H1 (cell line): ENCODE measurements at regions not wholly inside any gene's neighbourhood (a gene's known extent, or its start where the extent isn't known, plus 50 kb on each side); places are given as distances from the start of the nearest gene placed in this dataset.

Source experiments
- CTCF ChIA-PET: fragments of 300-600 bp; sonication (Branson Sonifier 250); formaldehyde crosslinking; loops from one replicate; lab custom pipeline; 2021; ENCODE audit not compliant: partially characterized antibody; lab: Charles Lee
- POLR2A ChIA-PET: fragments of 300-600 bp; sonication (Branson Sonifier 250); formaldehyde crosslinking; loops from one replicate; lab custom pipeline; 2021; ENCODE audit warnings: inconsistent platforms; ENCODE audit not compliant: partially characterized antibody; lab: Charles Lee
- DNase-seq, 2 experiments: peaks; one replicate each; pipeline versions ENCODE4 v3.0.0 to v3.0.0-alpha.2; 2010 to 2022; ENCODE audit warnings: low spot score in 2 of 2, low read depth in 1 of 2, mixed read lengths in 1 of 2
- FAIRE-seq: peaks from 2 replicates; lab custom pipeline; 2011; peaks lifted over from hg19 to GRCh38; lab: Jason Lieb, UNC
- H2AFZ ChIP-seq: 2 replicates; pipeline ENCODE4 v1.8.1; 2012; ENCODE audit warnings: low read length, inconsistent platforms
- H2AK5ac ChIP-seq: 2 replicates; pipeline ENCODE4 v1.6.1; 2013; ENCODE audit warnings: low read depth, low read length
- H2BK120ac ChIP-seq: replicated peaks from 2 replicates; pipeline ENCODE3; 2013; ENCODE audit warnings: low read depth, low read length, inconsistent platforms
- H2BK12ac ChIP-seq: 2 replicates; pipeline ENCODE4 v1.6.1; 2013; ENCODE audit warnings: low read depth, low read length
- H2BK15ac ChIP-seq: 2 replicates; pipeline ENCODE4 v1.6.1; 2013; ENCODE audit warnings: low read length
- H2BK20ac ChIP-seq: 2 replicates; pipeline ENCODE4 v1.6.1; 2013; ENCODE audit warnings: low read length
- H2BK5ac ChIP-seq: 2 replicates; pipeline ENCODE4 v1.6.1; 2013; ENCODE audit warnings: low read depth, low read length
- H3K14ac ChIP-seq: 2 replicates; pipeline ENCODE4 v1.6.1; 2013; ENCODE audit warnings: inconsistent platforms; ENCODE audit not compliant: insufficient read length
- H3K18ac ChIP-seq: 2 replicates; pipeline ENCODE4 v1.6.1; 2013; ENCODE audit warnings: low read length; ENCODE audit errors: extremely low read depth
- H3K23ac ChIP-seq: 2 replicates; pipeline ENCODE4 v1.6.1; 2013; ENCODE audit warnings: inconsistent platforms; ENCODE audit not compliant: insufficient read length
- H3K23me2 ChIP-seq: 2 replicates; pipeline ENCODE4 v1.6.1; 2013; ENCODE audit warnings: low read depth, low read length
- H3K27ac ChIP-seq: 2 replicates; pipeline ENCODE4 v1.6.1; 2011; ENCODE audit warnings: low read depth, low read length, inconsistent platforms
- H3K27me3 ChIP-seq, 4 experiments: replicated peaks in 1 of 4; 1 replicate in 1 of 4; 2 replicates in 3 of 4; pipeline versions ENCODE4 v1.6.1 to v1.8.1; 2011 to 2013; ENCODE audit warnings: low read length in 3 of 4, mild to moderate bottlenecking in 3 of 4, inconsistent platforms in 2 of 4, mixed read lengths in 2 of 4, moderate library complexity in 1 of 4; ENCODE audit not compliant: control insufficient read depth in 3 of 4, insufficient read depth in 3 of 4; ENCODE audit errors: extremely low read depth in 1 of 4
- H3K36me3 ChIP-seq, 4 experiments: 2 replicates each; pipeline versions ENCODE4 v1.6.1 to v1.8.1; 2011 to 2013; ENCODE audit warnings: mild to moderate bottlenecking in 4 of 4, low read length in 3 of 4, moderate library complexity in 2 of 4, control low read depth in 1 of 4, inconsistent platforms in 1 of 4; ENCODE audit not compliant: insufficient read depth in 4 of 4, control insufficient read depth in 2 of 4
- H3K4ac ChIP-seq: replicated peaks from 2 replicates; pipeline ENCODE3; 2013; ENCODE audit warnings: low read length, low read depth, mixed read lengths, inconsistent platforms; ENCODE audit not compliant: insufficient read length
- H3K4me1 ChIP-seq, 4 experiments: replicated peaks in 1 of 4; 1 replicate in 1 of 4; 2 replicates in 3 of 4; pipeline versions ENCODE4 v1.6.1 to v1.8.1; 2011 to 2013; ENCODE audit warnings: low read length in 3 of 4, inconsistent platforms in 2 of 4, mixed read lengths in 1 of 4; ENCODE audit not compliant: insufficient read depth in 4 of 4, control insufficient read depth in 3 of 4
- H3K4me2 ChIP-seq, 2 experiments: 2 replicates each; pipeline versions ENCODE4 v1.6.1 to v1.8.1; 2011 to 2013; ENCODE audit warnings: low read depth in 2 of 2, low read length in 2 of 2, control low read depth in 1 of 2, inconsistent platforms in 1 of 2, mild to moderate bottlenecking in 1 of 2; ENCODE audit not compliant: insufficient read depth in 1 of 2
- H3K4me3 ChIP-seq, 4 experiments: fragments of 200-600, 300-600 bp in 1 of 4; sonication (generic), shearing (Covaris generic), sonication (Bioruptor Twin) in 1 of 4; 2 replicates each; pipeline versions ENCODE4 v1.5.1 to v1.8.1; 2011 to 2016; ENCODE audit warnings: low read length in 4 of 4, low read depth in 3 of 4, control low read depth in 2 of 4, inconsistent platforms in 2 of 4, mild to moderate bottlenecking in 2 of 4, mixed read lengths in 1 of 4, moderate library complexity in 1 of 4; ENCODE audit not compliant: insufficient read depth in 2 of 4; ENCODE audit errors: extremely low read depth in 1 of 4
- H3K56ac ChIP-seq: replicated peaks from 2 replicates; pipeline ENCODE3; 2013; ENCODE audit warnings: low read depth, mild to moderate bottlenecking, mixed read lengths, low read length, inconsistent platforms; ENCODE audit not compliant: insufficient read length
- H3K79me1 ChIP-seq: 2 replicates; pipeline ENCODE4 v1.6.1; 2013; ENCODE audit warnings: low read depth, low read length, control low read depth
- H3K79me2 ChIP-seq, 2 experiments: 2 replicates each; pipeline versions ENCODE4 v1.6.1 to v1.8.1; 2012 to 2013; ENCODE audit warnings: low read length in 2 of 2, mild to moderate bottlenecking in 2 of 2, inconsistent platforms in 1 of 2; ENCODE audit not compliant: insufficient read depth in 2 of 2, control insufficient read depth in 1 of 2
- H3K9ac ChIP-seq, 4 experiments: replicated peaks in 1 of 4; 1 replicate in 1 of 4; 2 replicates in 3 of 4; pipeline versions ENCODE4 v1.6.1 to v1.8.1; 2011 to 2013; ENCODE audit warnings: low read depth in 3 of 4, low read length in 3 of 4, control low read depth in 2 of 4, mild to moderate bottlenecking in 2 of 4, moderate library complexity in 2 of 4, inconsistent platforms in 1 of 4; ENCODE audit errors: extremely low read depth in 1 of 4
- H3K9me3 ChIP-seq, 2 experiments: 2 replicates each; pipeline versions ENCODE4 v1.6.1 to v1.8.1; 2012 to 2013; ENCODE audit warnings: mild to moderate bottlenecking in 2 of 2, moderate library complexity in 2 of 2, control low read depth in 1 of 2, inconsistent platforms in 1 of 2, low read depth in 1 of 2, low read length in 1 of 2, mixed read lengths in 1 of 2; ENCODE audit not compliant: insufficient read depth in 2 of 2
- H4K20me1 ChIP-seq, 2 experiments: replicated peaks in 1 of 2; 2 replicates each; pipeline versions ENCODE3 to v1.8.1; 2011 to 2013; ENCODE audit warnings: inconsistent platforms in 2 of 2, low read length in 2 of 2, mild to moderate bottlenecking in 1 of 2; ENCODE audit not compliant: insufficient read depth in 2 of 2, control insufficient read depth in 1 of 2
- H4K5ac ChIP-seq: 2 replicates; pipeline ENCODE4 v1.6.1; 2013; ENCODE audit warnings: low read length, low read depth, mixed read lengths, inconsistent platforms; ENCODE audit not compliant: insufficient read length
- H4K8ac ChIP-seq: 2 replicates; pipeline ENCODE4 v1.8.0; 2013; ENCODE audit warnings: mild to moderate bottlenecking, moderate library complexity, low read length, inconsistent platforms; ENCODE audit not compliant: insufficient read depth; ENCODE audit errors: extremely low read depth
- H4K91ac ChIP-seq: replicated peaks from 2 replicates; pipeline ENCODE3; 2013; ENCODE audit warnings: low read length, mixed read lengths, inconsistent platforms; ENCODE audit not compliant: insufficient read length
- BCL11A ChIP-seq, 2 experiments: IDR thresholded peaks; one replicate each; pipeline ENCODE4 v1.6.1; 2011; ENCODE audit warnings: low read depth in 2 of 2, low read length in 2 of 2, mild to moderate bottlenecking in 2 of 2
- FOSL1 ChIP-seq: IDR thresholded peaks from 2 replicates; pipeline ENCODE4 v1.6.1; 2011; ENCODE audit warnings: mild to moderate bottlenecking, low read depth, low read length, moderate library complexity; ENCODE audit not compliant: insufficient read depth
- POLR2A ChIP-seq, 2 experiments: IDR thresholded peaks; 1 replicate in 1 of 2; 2 replicates in 1 of 2; pipeline ENCODE4 v1.6.1; 2011; ENCODE audit warnings: low read depth in 2 of 2, low read length in 2 of 2, mild to moderate bottlenecking in 2 of 2; ENCODE audit errors: control extremely low read depth in 1 of 2
- RBBP5 ChIP-seq: IDR thresholded peaks from 2 replicates; pipeline ENCODE4 v1.7.1; 2012; ENCODE audit warnings: low read depth, mild to moderate bottlenecking, inconsistent platforms, low read length, moderate library complexity, borderline replicate concordance
- TAF1 ChIP-seq: IDR thresholded peaks from 2 replicates; pipeline ENCODE4 v1.6.1; 2011; ENCODE audit warnings: mild to moderate bottlenecking, low read depth, low read length
- TAF7 ChIP-seq: optimal IDR thresholded peaks from 2 replicates; pipeline ENCODE3; 2011; ENCODE audit warnings: low read depth, mild to moderate bottlenecking, inconsistent platforms, low read length, moderate library complexity, borderline replicate concordance
- YY1 ChIP-seq: IDR thresholded peaks from 2 replicates; pipeline ENCODE4 v1.6.1; 2011; ENCODE audit warnings: low read depth, mild to moderate bottlenecking, low read length
- WGBS, 2 experiments: shearing (Covaris generic) in 1 of 2; methylation state at CpG; one replicate each; pipeline versions ENCODE4 v1.1.6 to v1.1.7; 2013 to 2015; ENCODE audit warnings: low lambda C conversion rate in 2 of 2, mixed read lengths in 2 of 2, inconsistent platforms in 1 of 2, low coverage in 1 of 2, missing lambda C conversion rate in 1 of 2; ENCODE audit not compliant: insufficient replicate concordance in 2 of 2, insufficient coverage in 1 of 2, insufficient read length in 1 of 2; ENCODE audit errors: extremely low coverage in 1 of 2, missing lambda C conversion rate in 1 of 2; 5-methylcytosine and 5-hydroxymethylcytosine counted together

- Histone ChIP-seq H3K56ac (no peak overlapping the region), H3K4ac (no peak overlapping the region), H3K4me1 (peaks cover 1 to 4% (median 2%) of the 10 kb centered on the region in 4 experiments; a peak in 5 of 7 replicates), H4K8ac (no peak overlapping the region), H3K27me3 (no peaks in the 10 kb centered on the region; a peak in 1 of 7 replicates), H3K4me3 (no peak overlapping the region), H3K23me2 (no peaks in the 10 kb centered on the region), H4K5ac (no peak overlapping the region), H3K23ac (no peak overlapping the region), H3K79me1 (no peaks in the 10 kb centered on the region), H3K9me3 (no peaks in the 10 kb centered on the region), H3K27ac (no peak overlapping the region), H2BK120ac (no peak overlapping the region), H2BK15ac (no peak overlapping the region), H2AK5ac (no peak overlapping the region), H3K18ac (no peak overlapping the region), H3K14ac (no peak overlapping the region), H3K79me2 (no peaks in the 10 kb centered on the region), H3K4me2 (no peak overlapping the region), H3K9ac (no peak overlapping the region), H4K20me1 (no peaks in the 10 kb centered on the region), H3K36me3 (no peaks in the 10 kb centered on the region), H4K91ac (no peak overlapping the region), H2AFZ (no peak overlapping the region), H2BK12ac (0 out of 2 replicates have a peak overlapping the region, but pooled peaks have one; percentile 39), H2BK20ac (no peak overlapping the region), H2BK5ac (no peak overlapping the region)
- POLR2A ChIA-PET, result no interaction called here
- CTCF ChIA-PET, result interaction anchor here (6.6 kb wide), 1 partner anchor 11 kb away, joined by 48 read pairs; no protein-coding TSS in a partner anchor
- DNase-seq (no peak), FAIRE-seq (no peak)
- 97% methylated on average over 4 of the region's 6 CpGs; no CpG with 5 or more reads in 1 of the 2 experiments for WGBS, 2 experiments
- no peak for TF ChIP-seq FOSL1
- TF ChIP-seq YY1, result no peak
- no peak for TF ChIP-seq TAF1
- TF ChIP-seq RBBP5, result no peak
- TF ChIP-seq TAF7, result no peak
- TF ChIP-seq BCL11A (IDR thresholded peaks at IDR 0.05; ENCODE audit: low read depth in 2 of 2, low read length in 2 of 2), result no peak
- TF ChIP-seq POLR2A (IDR thresholded peaks at IDR 0.05; ENCODE audit: control extremely low read depth in 1 of 2, low read depth in 2 of 2, low read length in 2 of 2), result no peak
These were observed 82.3 kb downstream of the CEBPB start for GRCh38 chr20:50272724-50273446.
